ENCODE measurements at regions not wholly inside any gene's neighbourhood (a gene's known extent, or its start where the extent isn't known, plus 50 kb on each side); places are given as distances from the start of the nearest gene placed in this dataset.

- no peak for TF ChIP-seq CTCF (IDR thresholded peaks at IDR 0.05; ENCODE audit: unreplicated experiment)
- peaks cover 12% of the 10 kb centered on the region for H3K9me3 Mint-ChIP-seq
- no peak overlapping the region for H3K27ac Mint-ChIP-seq
- no peak overlapping the region for H3K4me3 Mint-ChIP-seq
- H3K27me3 Mint-ChIP-seq (ENCODE audit: low read depth), result no peaks in the 10 kb centered on the region
- DNase-seq (ENCODE audit: low spot score in 2 of 2, unreplicated experiment in 2 of 2), result no peak
- no peaks in the 10 kb centered on the region for H3K4me1 Mint-ChIP-seq
- H3K36me3 Mint-ChIP-seq, result no peaks in the 10 kb centered on the region
These were observed 1681.5 kb downstream of the EFNB2 start for GRCh38 chr13:104854007-104854406.

DNA sequence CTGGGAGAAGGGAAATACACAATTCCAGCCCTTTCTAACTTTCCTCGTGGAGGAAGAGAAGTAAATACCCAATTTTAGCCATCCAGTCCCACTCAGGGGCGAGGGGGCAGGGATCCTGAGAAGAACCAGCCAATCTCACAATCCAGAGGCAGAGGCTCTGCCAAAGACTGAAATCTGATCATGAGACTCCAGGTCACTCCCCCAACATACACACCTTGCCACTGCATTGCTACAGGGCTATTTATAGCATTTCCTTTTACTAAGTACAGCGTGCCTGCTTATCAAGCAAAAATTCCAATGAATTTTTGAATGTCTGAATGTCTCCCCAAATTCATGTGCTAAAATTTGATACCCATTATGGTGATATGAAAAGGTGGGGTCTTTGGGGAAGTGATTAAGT, 1687.5 kb downstream of the EFNB2 start:
- TF ChIP-seq CTCF (IDR thresholded peaks at IDR 0.05; ENCODE audit: unreplicated experiment), result no peak
- Mint-ChIP-seq H3K27ac (peak overlapping the region; percentile 61), H3K36me3 (no peaks in the 10 kb centered on the region), H3K4me3 (no peak overlapping the region), H3K9me3 (peaks cover 12% of the 10 kb centered on the region), H3K4me1 (peaks cover 13% of the 10 kb centered on the region), H3K27me3 (ENCODE audit: low read depth) (no peaks in the 10 kb centered on the region)
- DNase-seq (ENCODE audit: low spot score in 2 of 2, unreplicated experiment in 2 of 2), result no peak

DNA sequence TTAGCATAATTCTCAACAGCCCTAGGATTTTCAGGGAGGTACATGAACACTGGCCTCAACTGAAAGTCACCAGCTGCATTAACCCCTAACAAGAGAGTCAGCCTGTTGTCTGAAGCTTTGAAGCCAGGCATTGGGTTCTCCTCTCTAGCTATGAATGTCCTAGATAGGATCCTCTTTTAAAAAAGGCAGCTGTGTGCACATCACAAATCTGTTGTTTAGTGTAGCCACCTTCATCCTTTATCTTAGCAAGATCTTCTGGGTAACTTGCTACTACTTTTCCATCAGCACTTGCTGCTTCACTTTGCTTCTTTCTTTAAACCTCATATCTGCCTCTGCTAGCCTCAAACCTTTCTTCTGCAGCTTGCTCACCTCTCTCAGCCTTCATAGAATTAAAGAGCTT, 1692.1 kb downstream of the EFNB2 start:
- H3K9me3 Mint-ChIP-seq, result no peaks in the 10 kb centered on the region

DNA sequence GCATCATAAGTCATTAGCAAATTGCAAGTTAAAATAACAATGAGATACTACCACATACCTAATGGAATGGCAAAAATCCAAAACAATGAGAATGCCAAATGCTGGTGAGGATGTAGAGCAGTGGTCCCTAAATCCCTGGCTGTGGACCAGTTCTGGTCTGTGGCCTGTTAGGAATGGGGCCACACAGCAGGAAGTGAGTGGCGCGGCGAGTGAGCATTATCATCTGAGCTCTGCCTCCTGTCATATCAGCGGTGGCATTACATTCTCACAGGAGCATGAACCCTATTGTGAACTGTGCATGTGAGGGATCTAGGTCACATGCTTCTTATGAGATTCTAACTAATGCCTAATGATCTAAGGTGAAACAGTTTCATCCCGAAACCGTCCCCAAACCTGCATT, 1694.4 kb downstream of the EFNB2 start:
- Mint-ChIP-seq H3K4me3 (no peak overlapping the region), H3K36me3 (no peaks in the 10 kb centered on the region), H3K9me3 (peaks cover 9% of the 10 kb centered on the region), H3K27ac (no peak overlapping the region), H3K27me3 (ENCODE audit: low read depth) (no peaks in the 10 kb centered on the region), H3K4me1 (peaks cover 13% of the 10 kb centered on the region)
- TF ChIP-seq CTCF (IDR thresholded peaks at IDR 0.05; ENCODE audit: unreplicated experiment), result no peak
- DNase-seq (ENCODE audit: low spot score in 2 of 2, unreplicated experiment in 2 of 2), result no peak

More for the DNA sequence above, 1692.1 kb downstream of the EFNB2 start:
- Mint-ChIP-seq H3K36me3 (no peaks in the 10 kb centered on the region), H3K4me3 (no peak overlapping the region), H3K27ac (no peak overlapping the region), H3K27me3 (ENCODE audit: low read depth) (no peaks in the 10 kb centered on the region), H3K4me1 (peaks cover 21% of the 10 kb centered on the region)
- no peak for DNase-seq (ENCODE audit: low spot score in 2 of 2, unreplicated experiment in 2 of 2)
- TF ChIP-seq CTCF (IDR thresholded peaks at IDR 0.05; ENCODE audit: unreplicated experiment), result no peak

DNA sequence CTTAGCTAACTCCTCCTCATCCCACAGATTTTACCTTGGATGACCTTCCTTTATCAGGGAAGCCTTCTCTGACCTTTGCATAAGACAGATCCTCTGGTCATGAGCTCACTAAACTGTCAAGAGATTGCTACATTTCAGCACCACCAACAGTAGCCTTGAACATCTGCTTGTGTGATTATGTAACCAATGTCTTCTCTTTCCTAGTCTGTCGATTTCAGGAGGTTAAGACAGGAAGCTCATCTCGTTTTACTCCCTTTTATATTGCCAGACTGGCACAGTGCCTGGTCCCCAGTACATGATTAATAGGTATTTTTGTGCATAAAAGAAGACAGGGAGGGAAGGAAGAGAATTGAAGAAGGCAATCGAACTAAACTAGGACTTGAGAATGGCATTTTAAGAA, 1697.7 kb downstream of the EFNB2 start:
- TF ChIP-seq CTCF (IDR thresholded peaks at IDR 0.05; ENCODE audit: unreplicated experiment), result no peak
- no peak overlapping the region for H3K4me3 Mint-ChIP-seq
- no peak for DNase-seq (ENCODE audit: low spot score in 2 of 2, unreplicated experiment in 2 of 2)
- peaks cover 9% of the 10 kb centered on the region for H3K9me3 Mint-ChIP-seq
- H3K36me3 Mint-ChIP-seq, result no peaks in the 10 kb centered on the region
- H3K4me1 Mint-ChIP-seq, result peaks cover 10% of the 10 kb centered on the region
- H3K27me3 Mint-ChIP-seq (ENCODE audit: low read depth), result no peaks in the 10 kb centered on the region
- no peak overlapping the region for H3K27ac Mint-ChIP-seq

DNA sequence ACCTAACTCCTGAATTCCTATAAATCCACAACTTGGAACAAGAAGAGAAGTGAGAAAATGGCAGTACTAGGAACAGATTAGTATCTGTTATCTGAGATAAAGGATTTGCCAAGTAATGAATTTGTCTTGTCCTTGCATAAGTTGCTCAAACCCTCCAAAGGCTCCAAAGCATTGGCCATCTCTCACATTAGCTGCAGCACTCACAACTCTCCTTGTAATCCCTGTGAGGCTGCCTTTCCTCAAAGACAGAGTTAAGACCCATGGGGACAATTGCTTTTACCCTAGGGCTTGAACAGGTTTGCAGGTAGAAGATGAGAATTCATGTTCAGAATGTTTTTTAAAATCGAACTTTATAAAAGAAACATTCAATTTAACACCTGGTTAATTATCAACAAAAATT, 1702.2 kb downstream of the EFNB2 start:
- Mint-ChIP-seq H3K36me3 (no peaks in the 10 kb centered on the region), H3K27ac (no peak overlapping the region), H3K9me3 (peaks cover 9% of the 10 kb centered on the region), H3K4me3 (no peak overlapping the region), H3K27me3 (ENCODE audit: low read depth) (no peaks in the 10 kb centered on the region), H3K4me1 (peaks cover 2% of the 10 kb centered on the region)
- TF ChIP-seq CTCF (IDR thresholded peaks at IDR 0.05; ENCODE audit: unreplicated experiment), result no peak
- no peak for DNase-seq (ENCODE audit: low spot score in 2 of 2, unreplicated experiment in 2 of 2)
